ENCODE measurements at regions not wholly inside any gene's neighbourhood (a gene's known extent, or its start where the extent isn't known, plus 50 kb on each side); places are given as distances from the start of the nearest gene placed in this dataset.

- no peak overlapping the region for H3K4me3 ChIP-seq (ENCODE audit: low read depth, low read length)
- DNase-seq (ENCODE audit: low read depth): no peak
- TF ChIP-seq POLR2A (IDR thresholded peaks at IDR 0.05; ENCODE audit: extremely low read depth, insufficient read length) (no peak), MAX (IDR thresholded peaks at IDR 0.05; ENCODE audit: low read depth, low read length) (no peak)
Observed at GRCh38 chr5:148950892-148951291, 112.0 kb downstream of the SH3TC2 start.

- TF ChIP-seq CTCF (IDR thresholded peaks at IDR 0.05; ENCODE audit: low read depth, low read length) (no peak), MAX (IDR thresholded peaks at IDR 0.05; ENCODE audit: low read depth, low read length) (no peak), MYC (IDR thresholded peaks at IDR 0.05; ENCODE audit: low read depth, low read length) (no peak), POLR2A (IDR thresholded peaks at IDR 0.05; ENCODE audit: extremely low read depth, insufficient read length) (no peak)
- H3K4me3 ChIP-seq (ENCODE audit: low read depth, low read length): no peak overlapping the region
- no peak for DNase-seq (ENCODE audit: low read depth)
Observed at GRCh38 chr5:148951612-148952011, 111.2 kb downstream of the SH3TC2 start.

GRCh38 chr5:148952097-148952867 is 110.6 kb downstream of the SH3TC2 start:
- no peak for TF ChIP-seq CTCF (IDR thresholded peaks at IDR 0.05; ENCODE audit: low read depth, low read length)
- TF ChIP-seq MYC (IDR thresholded peaks at IDR 0.05; ENCODE audit: low read depth, low read length): no peak
- TF ChIP-seq POLR2A (IDR thresholded peaks at IDR 0.05; ENCODE audit: extremely low read depth, insufficient read length): no peak
- no peak overlapping the region for H3K4me3 ChIP-seq (ENCODE audit: low read depth, low read length)
- no peak for DNase-seq (ENCODE audit: low read depth)

GRCh38 chr5:148953711-148954110 is 109.2 kb downstream of the SH3TC2 start:
- TF ChIP-seq POLR2A (IDR thresholded peaks at IDR 0.05; ENCODE audit: extremely low read depth, insufficient read length): no peak
- TF ChIP-seq MYC (IDR thresholded peaks at IDR 0.05; ENCODE audit: low read depth, low read length): no peak
- TF ChIP-seq CTCF (IDR thresholded peaks at IDR 0.05; ENCODE audit: low read depth, low read length): no peak
- no peak for TF ChIP-seq MAX (IDR thresholded peaks at IDR 0.05; ENCODE audit: low read depth, low read length)
- DNase-seq (ENCODE audit: low read depth): no peak

More at GRCh38 chr5:148953711-148954110, 109.2 kb downstream of the SH3TC2 start:
- no peak overlapping the region for H3K4me3 ChIP-seq (ENCODE audit: low read depth, low read length)

Data from NB4 (cell line).